ENCODE measurements at regions not wholly inside any gene's neighbourhood (a gene's known extent, or its start where the extent isn't known, plus 50 kb on each side); places are given as distances from the start of the nearest gene placed in this dataset.

GRCh38 chr5:2017540-2018389 is 135.0 kb upstream of the IRX4 start:
- DNase-seq (ENCODE audit: low spot score): no peak

DNA sequence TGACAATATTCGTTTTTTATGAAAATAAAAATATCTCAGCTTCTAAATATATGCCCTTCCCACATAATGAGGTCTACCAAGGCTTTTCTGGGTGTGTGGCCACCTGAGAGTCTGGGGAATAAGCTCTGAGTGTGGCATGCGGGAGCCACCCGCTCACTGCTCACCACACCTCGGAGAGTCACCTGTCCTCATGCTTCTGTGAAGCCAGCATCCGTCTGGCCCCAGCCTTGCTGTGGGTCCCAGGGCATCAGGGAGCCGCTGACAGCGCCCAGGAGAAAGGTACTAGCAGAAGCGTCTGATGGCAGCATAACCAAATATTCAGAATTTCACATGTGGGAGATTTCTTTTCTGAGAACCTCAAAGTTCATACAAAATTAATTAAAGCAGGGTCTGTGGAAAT is 133.2 kb upstream of the IRX4 start:
- DNase-seq (ENCODE audit: low spot score): no peak

DNA sequence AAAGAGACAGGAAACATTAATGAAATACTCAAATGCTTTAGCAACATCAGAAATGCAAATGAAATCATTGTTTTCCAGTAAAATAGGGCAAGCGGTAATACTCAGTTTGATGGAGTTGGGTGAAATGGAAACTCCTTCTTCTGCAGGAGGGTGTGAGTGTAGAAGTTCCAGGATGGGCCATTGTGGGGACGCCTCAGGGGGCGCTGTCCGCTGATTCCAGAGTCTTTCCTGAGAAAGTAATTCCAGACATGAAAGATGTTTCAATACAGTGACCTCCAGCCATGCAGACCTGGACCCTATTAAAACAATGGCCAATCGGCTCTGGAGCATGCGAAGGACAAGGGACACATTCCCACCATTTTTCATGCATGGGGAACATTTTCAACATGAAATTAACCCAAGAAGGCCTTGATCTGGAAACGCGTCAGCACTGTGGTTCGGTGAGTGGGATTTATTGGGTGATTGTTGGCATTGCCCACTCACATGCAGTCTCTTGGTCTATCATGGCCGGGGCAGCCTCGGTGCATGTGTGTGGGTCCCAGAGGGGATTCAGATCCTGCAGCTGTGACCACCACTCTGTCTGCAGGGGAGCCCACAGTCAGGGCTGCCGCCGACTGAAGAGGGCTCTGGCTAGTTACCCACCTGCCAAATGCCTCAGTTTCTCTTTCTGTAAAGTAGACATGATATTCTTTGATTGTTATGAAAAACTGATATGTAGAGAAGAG is 132.6 kb upstream of the IRX4 start:
- no peak for DNase-seq (ENCODE audit: low spot score)

- DNase-seq (ENCODE audit: low spot score): no peak
These were observed 131.4 kb upstream of the IRX4 start for GRCh38 chr5:2014058-2014610.

- no peak for DNase-seq (ENCODE audit: low spot score)
These were observed 130.8 kb upstream of the IRX4 start for GRCh38 chr5:2013301-2014057.

DNA sequence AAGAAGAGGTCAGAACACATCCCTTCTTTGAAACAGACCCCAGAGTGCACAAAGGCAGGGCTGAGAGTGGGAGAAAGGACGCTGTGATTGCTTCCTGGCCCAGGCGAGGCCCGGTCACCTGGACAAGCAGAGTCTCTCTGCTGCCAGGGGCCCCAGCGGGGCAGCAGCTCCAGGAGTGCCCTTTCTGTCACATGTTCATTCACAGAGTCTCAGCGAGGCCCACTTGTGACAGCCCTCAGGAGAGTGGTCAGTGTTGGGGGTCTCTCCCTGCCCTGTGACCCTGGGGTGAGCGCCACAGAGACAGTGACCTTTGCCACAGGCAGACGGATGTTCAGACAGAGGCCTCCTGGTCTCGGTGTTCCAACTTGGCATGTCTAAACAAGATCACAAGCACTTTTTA is 130.2 kb upstream of the IRX4 start:
- no peak for DNase-seq (ENCODE audit: low spot score)

- no peak for DNase-seq (ENCODE audit: low spot score)
These were observed 129.0 kb upstream of the IRX4 start for GRCh38 chr5:2011481-2012411.

GRCh38 chr5:2010940-2011339 is 128.2 kb upstream of the IRX4 start:
- no peak for DNase-seq (ENCODE audit: low spot score)

GRCh38 chr5:2009986-2010914 is 127.5 kb upstream of the IRX4 start:
- DNase-seq (ENCODE audit: low spot score): peak; percentile 74

GRCh38 chr5:2008851-2009629 is 126.3 kb upstream of the IRX4 start:
- no peak for DNase-seq (ENCODE audit: low spot score)

DNA sequence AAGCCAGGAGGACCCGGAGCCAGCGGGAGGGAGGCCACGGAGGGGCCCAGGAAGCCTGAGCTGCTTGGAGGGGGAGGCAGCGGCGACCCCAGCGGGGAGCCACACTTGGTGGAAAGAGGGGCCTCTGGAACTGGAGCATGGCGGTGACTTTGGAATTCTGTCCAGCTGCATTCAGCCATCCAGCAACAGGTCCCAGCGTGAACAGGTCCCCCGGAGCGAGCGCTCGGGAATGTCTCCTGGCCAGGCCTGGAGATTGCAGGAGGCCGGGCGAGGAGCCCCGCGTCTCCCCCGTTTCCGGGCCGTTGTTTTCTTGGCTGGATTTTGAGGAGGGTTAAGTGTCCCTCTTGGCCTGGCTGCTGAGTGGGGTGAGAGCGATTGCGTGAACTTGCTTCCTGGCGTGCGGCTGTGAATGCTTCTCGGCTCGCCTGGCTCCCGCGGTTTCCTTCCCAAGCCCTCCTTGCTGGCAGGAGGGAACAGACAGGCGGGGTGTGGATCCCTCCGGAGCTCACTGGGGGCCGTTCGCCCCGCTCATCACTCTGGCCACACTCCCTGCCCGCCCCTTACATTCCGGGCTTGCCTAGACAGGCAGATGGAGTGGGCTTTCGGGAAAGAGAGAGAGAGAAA is 125.3 kb upstream of the IRX4 start:
- DNase-seq (ENCODE audit: low spot score): peak; percentile 88

DNA sequence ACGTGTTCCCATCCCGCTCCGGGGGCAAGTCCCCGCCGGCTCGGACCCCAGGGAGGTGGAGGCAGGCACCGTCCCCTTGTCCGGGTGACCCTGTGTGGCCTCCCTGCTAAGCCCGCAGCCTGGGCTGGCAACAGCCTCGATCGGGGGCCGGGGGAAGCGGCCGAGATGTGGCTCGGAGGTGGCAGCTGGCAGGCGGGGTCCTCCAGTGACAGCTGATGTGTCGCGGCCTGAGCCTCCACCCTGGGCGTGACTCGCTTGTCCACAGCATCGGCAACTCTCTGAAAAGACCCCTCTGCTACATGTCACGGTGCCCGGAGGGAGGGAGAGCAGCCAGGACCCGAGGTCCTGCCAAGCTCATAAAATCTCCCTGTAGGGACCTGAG is 124.8 kb upstream of the IRX4 start:
- DNase-seq (ENCODE audit: low spot score): no peak

- DNase-seq (ENCODE audit: low spot score): peak; percentile 81
These were observed 124.2 kb upstream of the IRX4 start for GRCh38 chr5:2006971-2007291.

DNA sequence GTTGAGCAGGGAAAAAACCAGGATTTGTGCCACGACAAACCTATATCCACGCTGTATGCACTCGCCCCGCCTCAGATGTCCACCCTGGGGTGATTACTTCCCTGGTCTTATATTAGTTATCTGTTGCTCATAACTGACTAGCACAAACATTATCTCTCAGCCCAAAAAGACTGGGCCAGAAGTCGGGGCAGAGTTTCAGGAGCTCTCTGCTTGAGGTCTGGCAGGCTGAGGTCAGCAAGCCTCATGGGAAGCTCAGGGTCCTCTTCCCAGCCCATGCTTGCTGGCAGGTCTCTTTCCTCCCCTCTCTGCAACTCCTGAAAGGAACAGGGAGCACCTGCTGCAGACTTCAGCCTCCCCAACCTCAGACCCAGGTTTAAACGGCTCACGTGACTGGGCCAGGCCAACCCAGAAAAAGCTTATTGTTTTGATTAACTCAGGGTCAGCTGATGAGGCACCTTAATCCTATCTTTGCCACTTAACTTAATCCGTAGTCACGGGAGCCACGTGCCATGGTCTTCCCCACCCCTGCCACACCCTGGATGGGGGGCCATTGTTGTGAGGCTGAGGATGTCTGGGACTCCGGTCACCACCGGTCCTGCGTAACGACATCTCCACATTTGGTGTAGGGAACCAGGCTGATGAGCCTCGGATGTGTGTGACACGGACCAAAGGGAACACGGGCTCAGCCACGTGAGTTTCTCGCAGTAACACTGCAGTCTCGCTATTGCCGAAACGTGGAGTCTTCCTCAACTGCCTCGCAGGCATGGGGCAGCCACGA is 123.7 kb upstream of the IRX4 start:
- DNase-seq (ENCODE audit: low spot score): peak; percentile 71

- DNase-seq (ENCODE audit: low spot score): peak; percentile 77
These were observed 122.6 kb upstream of the IRX4 start for GRCh38 chr5:2005101-2006041.

DNA sequence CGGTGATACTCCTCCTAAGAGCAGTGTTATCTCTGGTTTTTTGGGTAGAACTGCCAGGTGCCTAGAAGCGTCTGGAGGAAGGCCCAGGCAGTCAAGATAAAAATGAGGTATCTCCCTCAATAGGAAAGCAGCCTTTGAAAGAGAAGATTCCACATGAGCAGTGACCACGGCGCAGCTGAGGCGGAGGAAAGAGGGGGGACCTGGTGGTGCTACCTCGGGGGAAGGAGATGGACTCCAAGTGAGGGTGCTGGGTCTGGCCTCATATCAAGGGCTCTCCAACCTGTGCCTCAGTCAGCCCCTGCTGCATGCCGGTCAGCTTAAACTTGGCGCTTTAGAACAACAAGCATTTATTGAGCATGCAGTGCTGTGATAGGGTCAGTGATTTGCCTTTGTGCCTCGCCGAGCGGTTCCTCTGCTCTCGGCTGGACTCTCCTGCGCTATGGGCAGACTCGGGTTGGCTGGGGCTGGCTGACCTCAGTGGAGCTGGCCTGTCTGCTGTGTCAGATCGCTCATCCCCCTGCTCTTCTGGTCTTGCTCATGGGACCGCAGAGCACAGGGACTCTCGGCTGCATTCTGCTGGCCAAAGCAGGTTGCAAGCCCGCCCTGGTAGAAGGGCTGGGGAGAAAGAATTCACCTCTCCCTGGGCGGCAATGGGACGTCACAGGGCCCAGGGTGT is 121.1 kb upstream of the IRX4 start:
- DNase-seq (ENCODE audit: low spot score): no peak
